Neural cell (in vitro differentiated cells): ENCODE measurements at regions not wholly inside any gene's neighbourhood (a gene's known extent, or its start where the extent isn't known, plus 50 kb on each side); places are given as distances from the start of the nearest gene placed in this dataset.

Experiments used
- H2AFZ ChIP-seq: fragments of 200-600, 300-800 bp; sonication (generic), shearing (Covaris generic); 2 replicates; pipeline ENCODE4 v1.6.0; 2014; ENCODE audit warnings: low read depth, mild to moderate bottlenecking, antibody characterized with exemption, low read length, moderate library complexity
- H3F3A ChIP-seq: fragments of 200-600 bp; shearing (Covaris generic); 2 replicates; pipeline ENCODE4 v1.6.1; 2016; ENCODE audit warnings: mild to moderate bottlenecking, moderate library complexity, mixed read lengths, antibody characterized with exemption, low read length; ENCODE audit not compliant: insufficient read depth, poor library complexity, severe bottlenecking
- H3K27ac ChIP-seq: fragments of 200-600, 300-800 bp; sonication (generic), shearing (Covaris generic); 2 replicates; pipeline ENCODE4 v1.5.1; 2014; ENCODE audit warnings: mild to moderate bottlenecking, low read length, moderate library complexity
- H3K27me3 ChIP-seq: fragments of 300-800, 200-600 bp; sonication (generic), shearing (Covaris generic); 2 replicates; pipeline ENCODE4 v1.6.0; 2014; ENCODE audit warnings: mild to moderate bottlenecking, low read depth, low read length, moderate library complexity; ENCODE audit not compliant: insufficient read depth
- H3K36me3 ChIP-seq: fragments of 300-800, 200-600 bp; sonication (generic), shearing (Covaris generic); 2 replicates; pipeline ENCODE4 v1.5.1; 2014; ENCODE audit warnings: mild to moderate bottlenecking, antibody characterized with exemption, low read length, moderate library complexity; ENCODE audit not compliant: insufficient read depth
- H3K4me2 ChIP-seq: fragments of 300-800, 200-600 bp; sonication (generic), shearing (Covaris generic); 2 replicates; pipeline ENCODE4 v1.6.0; 2014; ENCODE audit warnings: mild to moderate bottlenecking, low read length
- H3K4me3 ChIP-seq: fragments of 300-800, 200-600 bp; sonication (generic), shearing (Covaris generic); 2 replicates; pipeline ENCODE4 v1.5.1; 2014; ENCODE audit warnings: mild to moderate bottlenecking, low read length, moderate library complexity
- H3K79me2 ChIP-seq: fragments of 200-600 bp; shearing (Covaris generic); replicated peaks from 2 replicates; pipeline ENCODE4 v1.6.0; 2014; ENCODE audit warnings: mild to moderate bottlenecking, low read length, moderate library complexity; ENCODE audit not compliant: insufficient read depth
- H3K9ac ChIP-seq: fragments of 300-800, 200-600 bp; sonication (generic), shearing (Covaris generic); 2 replicates; pipeline ENCODE4 v1.6.1; 2016; ENCODE audit warnings: mild to moderate bottlenecking, low read length, mixed read lengths
- H3K9me2 ChIP-seq: fragments of 200-600 bp; shearing (Covaris generic); 2 replicates; pipeline ENCODE4 v1.6.1; 2016; ENCODE audit warnings: mild to moderate bottlenecking, low read length, mixed read lengths; ENCODE audit not compliant: insufficient read depth
- H3K9me3 ChIP-seq: fragments of 200-600, 300-800 bp; sonication (generic), shearing (Covaris generic); 2 replicates; pipeline ENCODE4 v1.6.1; 2016; ENCODE audit warnings: mild to moderate bottlenecking, mixed run types, low read length, moderate library complexity, mixed read lengths
- H4K20me1 ChIP-seq: fragments of 200-600 bp; shearing (Covaris generic); 2 replicates; pipeline ENCODE4 v1.6.1; 2016; ENCODE audit warnings: mild to moderate bottlenecking, mixed run types; ENCODE audit not compliant: insufficient read depth
- EP300 ChIP-seq: fragments of 450-650 bp; conservative IDR thresholded peaks from 2 replicates; pipeline ENCODE4 v1.6.1; 2014; ENCODE audit warnings: antibody characterized with exemption, mild to moderate bottlenecking, moderate library complexity; ENCODE audit not compliant: poor library complexity, severe bottlenecking
- EZH2 ChIP-seq: fragments of 200-600, 300-800 bp; shearing (Covaris generic), sonication (generic); IDR thresholded peaks from 2 replicates; pipeline ENCODE4 v1.6.1; 2014; ENCODE audit warnings: antibody characterized with exemption, low read length, borderline replicate concordance, mild to moderate bottlenecking; ENCODE audit not compliant: insufficient read depth, poor library complexity, severe bottlenecking
- MXI1 ChIP-seq: fragments of 450-650 bp; conservative IDR thresholded peaks from 2 replicates; pipeline ENCODE4 v1.6.1; 2014; ENCODE audit warnings: antibody characterized with exemption, mild to moderate bottlenecking; ENCODE audit not compliant: poor library complexity, severe bottlenecking
- POLR2AphosphoS5 ChIP-seq: IDR thresholded peaks from 2 replicates; pipeline ENCODE4 v1.6.1; 2012
- RAD21 ChIP-seq: fragments of 450-650 bp; conservative IDR thresholded peaks from 2 replicates; pipeline ENCODE4 v1.6.1; 2014; ENCODE audit warnings: antibody characterized with exemption, mild to moderate bottlenecking, moderate library complexity
- SMC3 ChIP-seq: fragments of 450-650 bp; conservative IDR thresholded peaks from 2 replicates; pipeline ENCODE4 v1.6.1; 2014; ENCODE audit warnings: antibody characterized with exemption, mild to moderate bottlenecking, moderate library complexity; ENCODE audit not compliant: poor library complexity
- TAF1 ChIP-seq: IDR thresholded peaks from 2 replicates; pipeline ENCODE4 v1.6.1; 2012; ENCODE audit warnings: low read depth
- TF ChIP-seq, protein P1 (sequence below): fragments of 450-650 bp; IDR thresholded peaks from 2 replicates; pipeline ENCODE4 v1.5.1; 2014; ENCODE audit warnings: antibody characterized with exemption, mild to moderate bottlenecking, moderate library complexity; ENCODE audit not compliant: poor library complexity, severe bottlenecking
- TF ChIP-seq, protein P2 (sequence below): IDR thresholded peaks from 2 replicates; pipeline ENCODE4 v1.6.1; 2012; ENCODE audit warnings: borderline replicate concordance

GRCh38 chr3:162487138-162487537 is 990.5 kb downstream of the OTOL1 start:
- no peaks in the 10 kb centered on the region for H3K9me2 ChIP-seq
- H3K27ac ChIP-seq: no peak overlapping the region
- H3K4me2 ChIP-seq: no peak overlapping the region
- no peaks in the 10 kb centered on the region for H3K36me3 ChIP-seq
- H3K9me3 ChIP-seq: no peaks in the 10 kb centered on the region
- TF ChIP-seq EZH2 (no peak), SMC3 (no peak), TAF1 (no peak), EP300 (no peak), MXI1 (no peak), POLR2AphosphoS5 (no peak), RAD21 (no peak)
- TF ChIP-seq, protein P1, sequence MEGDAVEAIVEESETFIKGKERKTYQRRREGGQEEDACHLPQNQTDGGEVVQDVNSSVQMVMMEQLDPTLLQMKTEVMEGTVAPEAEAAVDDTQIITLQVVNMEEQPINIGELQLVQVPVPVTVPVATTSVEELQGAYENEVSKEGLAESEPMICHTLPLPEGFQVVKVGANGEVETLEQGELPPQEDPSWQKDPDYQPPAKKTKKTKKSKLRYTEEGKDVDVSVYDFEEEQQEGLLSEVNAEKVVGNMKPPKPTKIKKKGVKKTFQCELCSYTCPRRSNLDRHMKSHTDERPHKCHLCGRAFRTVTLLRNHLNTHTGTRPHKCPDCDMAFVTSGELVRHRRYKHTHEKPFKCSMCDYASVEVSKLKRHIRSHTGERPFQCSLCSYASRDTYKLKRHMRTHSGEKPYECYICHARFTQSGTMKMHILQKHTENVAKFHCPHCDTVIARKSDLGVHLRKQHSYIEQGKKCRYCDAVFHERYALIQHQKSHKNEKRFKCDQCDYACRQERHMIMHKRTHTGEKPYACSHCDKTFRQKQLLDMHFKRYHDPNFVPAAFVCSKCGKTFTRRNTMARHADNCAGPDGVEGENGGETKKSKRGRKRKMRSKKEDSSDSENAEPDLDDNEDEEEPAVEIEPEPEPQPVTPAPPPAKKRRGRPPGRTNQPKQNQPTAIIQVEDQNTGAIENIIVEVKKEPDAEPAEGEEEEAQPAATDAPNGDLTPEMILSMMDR: no peak
- TF ChIP-seq, protein P2, sequence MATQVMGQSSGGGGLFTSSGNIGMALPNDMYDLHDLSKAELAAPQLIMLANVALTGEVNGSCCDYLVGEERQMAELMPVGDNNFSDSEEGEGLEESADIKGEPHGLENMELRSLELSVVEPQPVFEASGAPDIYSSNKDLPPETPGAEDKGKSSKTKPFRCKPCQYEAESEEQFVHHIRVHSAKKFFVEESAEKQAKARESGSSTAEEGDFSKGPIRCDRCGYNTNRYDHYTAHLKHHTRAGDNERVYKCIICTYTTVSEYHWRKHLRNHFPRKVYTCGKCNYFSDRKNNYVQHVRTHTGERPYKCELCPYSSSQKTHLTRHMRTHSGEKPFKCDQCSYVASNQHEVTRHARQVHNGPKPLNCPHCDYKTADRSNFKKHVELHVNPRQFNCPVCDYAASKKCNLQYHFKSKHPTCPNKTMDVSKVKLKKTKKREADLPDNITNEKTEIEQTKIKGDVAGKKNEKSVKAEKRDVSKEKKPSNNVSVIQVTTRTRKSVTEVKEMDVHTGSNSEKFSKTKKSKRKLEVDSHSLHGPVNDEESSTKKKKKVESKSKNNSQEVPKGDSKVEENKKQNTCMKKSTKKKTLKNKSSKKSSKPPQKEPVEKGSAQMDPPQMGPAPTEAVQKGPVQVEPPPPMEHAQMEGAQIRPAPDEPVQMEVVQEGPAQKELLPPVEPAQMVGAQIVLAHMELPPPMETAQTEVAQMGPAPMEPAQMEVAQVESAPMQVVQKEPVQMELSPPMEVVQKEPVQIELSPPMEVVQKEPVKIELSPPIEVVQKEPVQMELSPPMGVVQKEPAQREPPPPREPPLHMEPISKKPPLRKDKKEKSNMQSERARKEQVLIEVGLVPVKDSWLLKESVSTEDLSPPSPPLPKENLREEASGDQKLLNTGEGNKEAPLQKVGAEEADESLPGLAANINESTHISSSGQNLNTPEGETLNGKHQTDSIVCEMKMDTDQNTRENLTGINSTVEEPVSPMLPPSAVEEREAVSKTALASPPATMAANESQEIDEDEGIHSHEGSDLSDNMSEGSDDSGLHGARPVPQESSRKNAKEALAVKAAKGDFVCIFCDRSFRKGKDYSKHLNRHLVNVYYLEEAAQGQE: no peak
- H3K79me2 ChIP-seq: no peaks in the 10 kb centered on the region
- no peaks in the 10 kb centered on the region for H3F3A ChIP-seq
- no peak overlapping the region for H3K4me3 ChIP-seq
- H2AFZ ChIP-seq: no peak overlapping the region
- no peaks in the 10 kb centered on the region for H4K20me1 ChIP-seq
- H3K9ac ChIP-seq: no peak overlapping the region
- no peaks in the 10 kb centered on the region for H3K27me3 ChIP-seq

- Histone ChIP-seq H3K9me2 (no peaks in the 10 kb centered on the region), H3K79me2 (no peaks in the 10 kb centered on the region), H3K4me2 (no peak overlapping the region), H3K9ac (no peak overlapping the region), H3K27me3 (no peaks in the 10 kb centered on the region), H2AFZ (no peak overlapping the region), H4K20me1 (no peaks in the 10 kb centered on the region), H3K36me3 (no peaks in the 10 kb centered on the region), H3K27ac (no peak overlapping the region), H3K4me3 (no peak overlapping the region), H3K9me3 (no peaks in the 10 kb centered on the region), H3F3A (no peaks in the 10 kb centered on the region)
- TF ChIP-seq, protein P2: no peak
- TF ChIP-seq EZH2 (no peak), MXI1 (no peak), SMC3 (no peak), TAF1 (no peak), RAD21 (no peak), POLR2AphosphoS5 (no peak), EP300 (no peak)
- TF ChIP-seq, protein P1: no peak
Measured at GRCh38 chr3:162489853-162490252, 993.2 kb downstream of the OTOL1 start.
